ENCODE measurements at regions not wholly inside any gene's neighbourhood (a gene's known extent, or its start where the extent isn't known, plus 50 kb on each side); places are given as distances from the start of the nearest gene placed in this dataset.

DNA sequence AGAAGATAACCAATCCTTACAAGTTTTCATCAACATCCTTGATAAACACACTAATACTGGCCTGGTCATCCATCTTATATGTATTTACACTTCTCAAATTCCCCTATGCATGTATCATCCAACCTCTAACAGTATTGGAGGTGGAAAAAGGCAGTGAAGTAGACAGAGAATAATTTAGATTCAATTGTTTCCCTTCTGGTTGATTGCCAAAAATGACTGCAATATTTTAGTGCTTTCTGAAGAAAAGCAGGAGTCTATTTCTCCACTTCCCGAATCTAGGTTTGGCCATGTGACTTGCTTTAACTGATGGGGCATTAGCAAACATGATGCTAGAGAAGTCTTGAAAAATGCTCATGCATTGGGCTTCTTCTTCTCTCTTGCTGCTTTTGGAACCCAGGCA lies 78.3 kb upstream of the METAP2 start:
- TF ChIP-seq CTCF (IDR thresholded peaks at IDR 0.05; ENCODE audit: low read depth, low read length), result no peak
- DNase-seq (ENCODE audit: extremely low read depth, low read depth), result no peak

GRCh38 chr12:95396849-95397468 lies 77.0 kb upstream of the METAP2 start:
- DNase-seq (ENCODE audit: extremely low read depth, low read depth), result no peak
- TF ChIP-seq CTCF (IDR thresholded peaks at IDR 0.05; ENCODE audit: low read depth, low read length), result no peak

GRCh38 chr12:95397571-95397970 lies 76.4 kb upstream of the METAP2 start:
- no peak for DNase-seq (ENCODE audit: extremely low read depth, low read depth)
- TF ChIP-seq CTCF (IDR thresholded peaks at IDR 0.05; ENCODE audit: low read depth, low read length), result no peak

- no peak for TF ChIP-seq CTCF (IDR thresholded peaks at IDR 0.05; ENCODE audit: low read depth, low read length)
- DNase-seq (ENCODE audit: extremely low read depth, low read depth), result no peak
These were observed 71.9 kb upstream of the METAP2 start for GRCh38 chr12:95402096-95402495.

DNA sequence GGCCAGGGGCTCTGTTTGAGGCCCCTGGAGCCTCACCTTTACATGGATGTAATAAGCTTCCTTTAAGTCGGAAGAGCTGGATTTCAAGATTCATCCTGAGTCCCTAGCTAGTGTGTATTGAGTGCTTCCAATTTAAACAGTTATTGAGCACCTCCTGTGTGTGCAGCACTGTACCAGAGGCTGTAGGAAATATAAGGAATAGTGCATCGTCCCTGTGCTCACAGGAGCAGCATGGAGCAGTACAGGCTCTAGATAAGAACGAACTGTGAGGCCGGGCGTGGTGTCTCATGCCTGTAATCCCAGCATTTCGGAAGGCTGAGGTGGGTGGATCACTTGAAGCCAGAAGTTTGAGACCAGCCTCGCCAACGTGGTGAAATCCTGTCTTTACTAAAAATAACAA lies 65.8 kb upstream of the METAP2 start:
- TF ChIP-seq CTCF (IDR thresholded peaks at IDR 0.05; ENCODE audit: low read depth, low read length), result no peak
- no peak for DNase-seq (ENCODE audit: extremely low read depth, low read depth)

DNA sequence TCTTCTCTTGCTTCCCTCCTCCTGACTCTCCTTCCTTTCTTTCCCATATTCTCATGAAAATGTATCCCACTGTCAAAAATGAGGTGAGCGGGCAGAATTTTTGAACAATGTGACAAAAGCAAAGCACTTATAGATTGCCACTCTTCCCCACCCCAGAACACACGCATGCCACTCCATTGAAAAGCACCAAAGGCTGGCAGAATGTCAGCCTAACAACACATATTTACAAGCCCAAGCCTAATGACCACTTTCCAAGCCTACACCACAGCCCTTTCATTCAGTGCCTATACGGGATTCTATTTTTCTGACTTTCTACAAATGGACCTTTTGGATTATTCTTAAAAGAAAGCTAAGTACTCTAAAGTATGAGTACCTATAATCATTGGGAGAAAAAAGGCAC lies 62.9 kb upstream of the METAP2 start:
- DNase-seq (ENCODE audit: extremely low read depth, low read depth), result no peak
- TF ChIP-seq CTCF (IDR thresholded peaks at IDR 0.05; ENCODE audit: low read depth, low read length), result no peak

DNA sequence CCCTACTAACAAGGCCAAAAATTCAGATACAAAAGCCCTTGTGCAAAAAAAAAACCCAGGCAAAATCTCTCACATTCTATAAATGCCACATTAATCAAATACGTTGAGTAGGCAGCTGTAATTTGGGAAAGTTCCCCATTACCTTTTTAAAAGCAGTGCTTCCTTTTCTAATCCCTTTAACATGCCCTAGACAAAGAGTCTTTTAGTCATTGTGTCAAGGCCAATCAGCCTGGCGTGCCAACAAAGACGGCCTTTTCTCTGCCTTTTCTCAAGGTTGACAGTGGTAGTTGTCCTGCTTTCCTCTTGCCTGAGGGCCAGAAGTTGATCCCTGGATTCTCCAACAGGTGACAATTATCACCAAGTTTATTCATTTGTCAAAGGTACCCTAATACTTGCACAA lies 62.5 kb upstream of the METAP2 start:
- DNase-seq (ENCODE audit: extremely low read depth, low read depth), result no peak

More for the DNA sequence above, 62.5 kb upstream of the METAP2 start:
- no peak for TF ChIP-seq CTCF (IDR thresholded peaks at IDR 0.05; ENCODE audit: low read depth, low read length)
